ENCODE measurements at regions not wholly inside any gene's neighbourhood (a gene's known extent, or its start where the extent isn't known, plus 50 kb on each side); places are given as distances from the start of the nearest gene placed in this dataset.

DNA sequence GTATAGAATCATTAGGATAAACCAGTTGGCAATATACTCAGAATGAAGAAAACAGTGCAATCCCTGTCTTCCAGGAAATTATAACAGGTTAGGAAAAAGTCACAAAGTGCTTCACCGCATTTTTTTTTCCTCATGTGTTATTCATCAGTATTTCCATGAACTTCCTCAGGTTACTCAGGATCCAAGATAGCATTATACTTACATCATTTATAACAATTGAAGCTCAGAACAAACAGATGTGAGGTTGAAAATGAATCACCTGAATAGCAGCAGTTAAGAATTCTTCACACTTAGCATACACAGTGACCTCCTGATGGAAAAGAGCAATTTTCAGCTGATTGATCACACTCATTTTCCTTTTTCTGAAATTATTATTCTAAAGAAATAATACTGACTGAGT, 1040.7 kb upstream of the B3GALT2 start:
- no peak for ATAC-seq
- no peak for TF ChIP-seq SNAI2 (CRISPR knock-in tag; IDR thresholded peaks at IDR 0.05)
- no peak for TF ChIP-seq GLIS3 (CRISPR knock-in tag; IDR thresholded peaks at IDR 0.05)
- TF ChIP-seq ISL1 (CRISPR knock-in tag; IDR thresholded peaks at IDR 0.05), result no peak
- no peak for TF ChIP-seq ZFP3 (CRISPR knock-in tag; IDR thresholded peaks at IDR 0.05)
- TF ChIP-seq, protein P1, sequence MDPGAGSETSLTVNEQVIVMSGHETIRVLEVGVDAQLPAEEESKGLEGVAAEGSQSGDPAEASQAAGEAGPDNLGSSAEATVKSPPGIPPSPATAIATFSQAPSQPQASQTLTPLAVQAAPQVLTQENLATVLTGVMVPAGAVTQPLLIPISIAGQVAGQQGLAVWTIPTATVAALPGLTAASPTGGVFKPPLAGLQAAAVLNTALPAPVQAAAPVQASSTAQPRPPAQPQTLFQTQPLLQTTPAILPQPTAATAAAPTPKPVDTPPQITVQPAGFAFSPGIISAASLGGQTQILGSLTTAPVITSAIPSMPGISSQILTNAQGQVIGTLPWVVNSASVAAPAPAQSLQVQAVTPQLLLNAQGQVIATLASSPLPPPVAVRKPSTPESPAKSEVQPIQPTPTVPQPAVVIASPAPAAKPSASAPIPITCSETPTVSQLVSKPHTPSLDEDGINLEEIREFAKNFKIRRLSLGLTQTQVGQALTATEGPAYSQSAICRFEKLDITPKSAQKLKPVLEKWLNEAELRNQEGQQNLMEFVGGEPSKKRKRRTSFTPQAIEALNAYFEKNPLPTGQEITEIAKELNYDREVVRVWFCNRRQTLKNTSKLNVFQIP (CRISPR knock-in tag; IDR thresholded peaks at IDR 0.05; ENCODE audit: borderline replicate concordance, low read depth), result no peak
- no peak for TF ChIP-seq TCF4 (CRISPR knock-in tag; IDR thresholded peaks at IDR 0.05; ENCODE audit: borderline replicate concordance)

DNA sequence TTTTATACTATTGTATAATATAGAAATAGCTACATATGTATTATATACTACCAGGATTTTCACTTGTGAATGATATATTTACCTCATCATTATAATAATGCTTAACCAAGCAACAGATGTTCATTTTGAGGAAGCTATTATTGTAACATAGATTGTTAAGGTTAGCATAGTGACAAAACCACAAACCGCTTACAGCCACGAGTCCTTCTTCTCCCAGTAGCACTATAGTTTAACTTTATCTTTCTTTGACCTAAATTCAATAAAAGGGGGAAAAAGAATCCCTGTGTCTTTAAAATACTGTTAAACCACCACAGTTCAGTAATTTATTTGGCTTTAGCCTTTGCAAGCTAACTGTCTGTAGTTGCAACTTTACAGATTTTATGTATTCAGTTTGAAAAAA, 1039.4 kb upstream of the B3GALT2 start:
- no peak for ATAC-seq

DNA sequence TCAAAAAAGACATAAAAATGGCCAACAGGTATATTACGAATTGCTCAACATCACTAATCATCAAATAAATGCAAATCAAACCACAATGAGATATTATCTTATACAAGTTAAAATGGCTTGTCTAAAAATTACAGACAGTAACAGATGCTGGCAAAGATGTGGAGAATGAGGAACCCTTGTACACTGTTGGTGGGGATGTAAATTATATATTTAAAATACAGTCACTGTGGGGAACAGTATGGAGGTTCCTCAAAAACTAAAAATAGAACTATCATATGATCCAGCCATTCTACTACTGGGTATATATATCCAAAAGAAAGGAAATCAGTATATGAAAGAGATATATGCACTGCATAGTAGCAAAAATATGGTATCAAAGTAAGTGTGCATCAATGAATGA, 1037.2 kb upstream of the B3GALT2 start:
- no peak for ATAC-seq
- TF ChIP-seq, protein P2, sequence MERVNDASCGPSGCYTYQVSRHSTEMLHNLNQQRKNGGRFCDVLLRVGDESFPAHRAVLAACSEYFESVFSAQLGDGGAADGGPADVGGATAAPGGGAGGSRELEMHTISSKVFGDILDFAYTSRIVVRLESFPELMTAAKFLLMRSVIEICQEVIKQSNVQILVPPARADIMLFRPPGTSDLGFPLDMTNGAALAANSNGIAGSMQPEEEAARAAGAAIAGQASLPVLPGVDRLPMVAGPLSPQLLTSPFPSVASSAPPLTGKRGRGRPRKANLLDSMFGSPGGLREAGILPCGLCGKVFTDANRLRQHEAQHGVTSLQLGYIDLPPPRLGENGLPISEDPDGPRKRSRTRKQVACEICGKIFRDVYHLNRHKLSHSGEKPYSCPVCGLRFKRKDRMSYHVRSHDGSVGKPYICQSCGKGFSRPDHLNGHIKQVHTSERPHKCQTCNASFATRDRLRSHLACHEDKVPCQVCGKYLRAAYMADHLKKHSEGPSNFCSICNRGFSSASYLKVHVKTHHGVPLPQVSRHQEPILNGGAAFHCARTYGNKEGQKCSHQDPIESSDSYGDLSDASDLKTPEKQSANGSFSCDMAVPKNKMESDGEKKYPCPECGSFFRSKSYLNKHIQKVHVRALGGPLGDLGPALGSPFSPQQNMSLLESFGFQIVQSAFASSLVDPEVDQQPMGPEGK (CRISPR knock-in tag; IDR thresholded peaks at IDR 0.05; ENCODE audit: borderline replicate concordance), result no peak

More for the DNA sequence above, 1039.4 kb upstream of the B3GALT2 start:
- no peak for TF ChIP-seq CSDC2 (CRISPR knock-in tag; IDR thresholded peaks at IDR 0.05)
- TF ChIP-seq ESRRG (CRISPR knock-in tag; IDR thresholded peaks at IDR 0.05), result no peak
- TF ChIP-seq GLIS3 (CRISPR knock-in tag; IDR thresholded peaks at IDR 0.05), result no peak
- TF ChIP-seq BACH2 (CRISPR knock-in tag; IDR thresholded peaks at IDR 0.05; ENCODE audit: borderline replicate concordance), result no peak
- no peak for TF ChIP-seq ZC3H10 (CRISPR knock-in tag; IDR thresholded peaks at IDR 0.05)
- no peak for TF ChIP-seq TCF4 (CRISPR knock-in tag; IDR thresholded peaks at IDR 0.05; ENCODE audit: borderline replicate concordance)
- TF ChIP-seq ISL1 (CRISPR knock-in tag; IDR thresholded peaks at IDR 0.05), result no peak
- no peak for TF ChIP-seq ZNF70 (CRISPR knock-in tag; IDR thresholded peaks at IDR 0.05)
- no peak for TF ChIP-seq SNAI2 (CRISPR knock-in tag; IDR thresholded peaks at IDR 0.05)
- TF ChIP-seq ZNF8 (CRISPR knock-in tag; IDR thresholded peaks at IDR 0.05), result no peak
- TF ChIP-seq, protein P1 (CRISPR knock-in tag; IDR thresholded peaks at IDR 0.05; ENCODE audit: borderline replicate concordance, low read depth), result no peak
- TF ChIP-seq, protein P3, sequence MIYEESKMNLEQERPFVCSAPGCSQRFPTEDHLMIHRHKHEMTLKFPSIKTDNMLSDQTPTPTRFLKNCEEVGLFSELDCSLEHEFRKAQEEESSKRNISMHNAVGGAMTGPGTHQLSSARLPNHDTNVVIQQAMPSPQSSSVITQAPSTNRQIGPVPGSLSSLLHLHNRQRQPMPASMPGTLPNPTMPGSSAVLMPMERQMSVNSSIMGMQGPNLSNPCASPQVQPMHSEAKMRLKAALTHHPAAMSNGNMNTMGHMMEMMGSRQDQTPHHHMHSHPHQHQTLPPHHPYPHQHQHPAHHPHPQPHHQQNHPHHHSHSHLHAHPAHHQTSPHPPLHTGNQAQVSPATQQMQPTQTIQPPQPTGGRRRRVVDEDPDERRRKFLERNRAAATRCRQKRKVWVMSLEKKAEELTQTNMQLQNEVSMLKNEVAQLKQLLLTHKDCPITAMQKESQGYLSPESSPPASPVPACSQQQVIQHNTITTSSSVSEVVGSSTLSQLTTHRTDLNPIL (CRISPR knock-in tag; IDR thresholded peaks at IDR 0.05; ENCODE audit: low read depth), result no peak
- TF ChIP-seq RARB (CRISPR knock-in tag; IDR thresholded peaks at IDR 0.05), result no peak
- TF ChIP-seq, protein P4, sequence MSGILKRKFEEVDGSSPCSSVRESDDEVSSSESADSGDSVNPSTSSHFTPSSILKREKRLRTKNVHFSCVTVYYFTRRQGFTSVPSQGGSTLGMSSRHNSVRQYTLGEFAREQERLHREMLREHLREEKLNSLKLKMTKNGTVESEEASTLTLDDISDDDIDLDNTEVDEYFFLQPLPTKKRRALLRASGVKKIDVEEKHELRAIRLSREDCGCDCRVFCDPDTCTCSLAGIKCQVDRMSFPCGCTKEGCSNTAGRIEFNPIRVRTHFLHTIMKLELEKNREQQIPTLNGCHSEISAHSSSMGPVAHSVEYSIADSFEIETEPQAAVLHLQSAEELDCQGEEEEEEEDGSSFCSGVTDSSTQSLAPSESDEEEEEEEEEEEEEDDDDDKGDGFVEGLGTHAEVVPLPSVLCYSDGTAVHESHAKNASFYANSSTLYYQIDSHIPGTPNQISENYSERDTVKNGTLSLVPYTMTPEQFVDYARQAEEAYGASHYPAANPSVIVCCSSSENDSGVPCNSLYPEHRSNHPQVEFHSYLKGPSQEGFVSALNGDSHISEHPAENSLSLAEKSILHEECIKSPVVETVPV (CRISPR knock-in tag; IDR thresholded peaks at IDR 0.05), result no peak
- TF ChIP-seq, protein P5, sequence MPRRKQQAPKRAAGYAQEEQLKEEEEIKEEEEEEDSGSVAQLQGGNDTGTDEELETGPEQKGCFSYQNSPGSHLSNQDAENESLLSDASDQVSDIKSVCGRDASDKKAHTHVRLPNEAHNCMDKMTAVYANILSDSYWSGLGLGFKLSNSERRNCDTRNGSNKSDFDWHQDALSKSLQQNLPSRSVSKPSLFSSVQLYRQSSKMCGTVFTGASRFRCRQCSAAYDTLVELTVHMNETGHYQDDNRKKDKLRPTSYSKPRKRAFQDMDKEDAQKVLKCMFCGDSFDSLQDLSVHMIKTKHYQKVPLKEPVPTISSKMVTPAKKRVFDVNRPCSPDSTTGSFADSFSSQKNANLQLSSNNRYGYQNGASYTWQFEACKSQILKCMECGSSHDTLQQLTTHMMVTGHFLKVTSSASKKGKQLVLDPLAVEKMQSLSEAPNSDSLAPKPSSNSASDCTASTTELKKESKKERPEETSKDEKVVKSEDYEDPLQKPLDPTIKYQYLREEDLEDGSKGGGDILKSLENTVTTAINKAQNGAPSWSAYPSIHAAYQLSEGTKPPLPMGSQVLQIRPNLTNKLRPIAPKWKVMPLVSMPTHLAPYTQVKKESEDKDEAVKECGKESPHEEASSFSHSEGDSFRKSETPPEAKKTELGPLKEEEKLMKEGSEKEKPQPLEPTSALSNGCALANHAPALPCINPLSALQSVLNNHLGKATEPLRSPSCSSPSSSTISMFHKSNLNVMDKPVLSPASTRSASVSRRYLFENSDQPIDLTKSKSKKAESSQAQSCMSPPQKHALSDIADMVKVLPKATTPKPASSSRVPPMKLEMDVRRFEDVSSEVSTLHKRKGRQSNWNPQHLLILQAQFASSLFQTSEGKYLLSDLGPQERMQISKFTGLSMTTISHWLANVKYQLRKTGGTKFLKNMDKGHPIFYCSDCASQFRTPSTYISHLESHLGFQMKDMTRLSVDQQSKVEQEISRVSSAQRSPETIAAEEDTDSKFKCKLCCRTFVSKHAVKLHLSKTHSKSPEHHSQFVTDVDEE (CRISPR knock-in tag; IDR thresholded peaks at IDR 0.05), result no peak
- TF ChIP-seq ZFP30 (CRISPR knock-in tag; IDR thresholded peaks at IDR 0.05), result no peak
- TF ChIP-seq ZFP3 (CRISPR knock-in tag; IDR thresholded peaks at IDR 0.05), result no peak
- TF ChIP-seq ZNF565 (CRISPR knock-in tag; conservative IDR thresholded peaks at IDR 0.05; ENCODE audit: low read depth), result no peak
